B cell (primary cell): ENCODE measurements at regions not wholly inside any gene's neighbourhood (a gene's known extent, or its start where the extent isn't known, plus 50 kb on each side); places are given as distances from the start of the nearest gene placed in this dataset.

ENCODE experiments used
- ATAC-seq: fragments of 200-7000 bp; cut with Tn5 transposase; one replicate; pipeline ENCODE4 v1.10.0; 2021; ENCODE audit warnings: low read depth, mild to moderate bottlenecking, moderate number of reproducible peaks, moderate library complexity
- CTCF ChIA-PET: fragments of 350-600 bp; sonication (Branson Sonifier 250); formaldehyde crosslinking; loops from one replicate; lab custom pipeline; 2021; ENCODE audit warnings: antibody characterized with exemption, inconsistent platforms; lab: Charles Lee
- POLR2A ChIA-PET: fragments of 350-600 bp; sonication (Branson Sonifier 250); formaldehyde crosslinking; loops from one replicate; lab custom pipeline; 2021; ENCODE audit warnings: antibody characterized with exemption; lab: Charles Lee
- DNase-seq: peaks from one replicate; pipeline ENCODE4 v3.0.0; 2013
- H2AFZ ChIP-seq: 2 replicates; pipeline ENCODE4 v1.6.1; 2012; ENCODE audit warnings: mild to moderate bottlenecking, low read depth, low read length; ENCODE audit not compliant: insufficient read depth, poor library complexity, severe bottlenecking
- H3K27ac ChIP-seq, 2 donors: 1 replicate in 1 of 2; 2 replicates in 1 of 2; pipeline ENCODE4 v1.5.1; 2012 to 2013; ENCODE audit warnings: low read length in 2 of 2, mild to moderate bottlenecking in 2 of 2, moderate library complexity in 1 of 2
- H3K27me3 ChIP-seq, 4 experiments: fragments of 200-600 bp in 1 of 4; sonication (generic) in 1 of 4; replicated peaks in 1 of 4; 1 replicate in 2 of 4; 2 replicates in 2 of 4; pipeline versions ENCODE4 v1.6.1 to v1.7.0; 2013 to 2016; ENCODE audit warnings: low read length in 3 of 4, mild to moderate bottlenecking in 2 of 4, mixed read lengths in 1 of 4, moderate library complexity in 1 of 4; ENCODE audit not compliant: insufficient read depth in 4 of 4, control insufficient read depth in 3 of 4; ENCODE audit errors: control extremely low read depth in 1 of 4
- H3K36me3 ChIP-seq, 2 experiments: replicated peaks in 1 of 2; 1 replicate in 1 of 2; 2 replicates in 1 of 2; pipeline versions ENCODE4 v1.6.1 to v1.7.1; 2013; ENCODE audit warnings: low read length in 1 of 2; ENCODE audit not compliant: insufficient read depth in 2 of 2, control insufficient read depth in 1 of 2; ENCODE audit errors: control extremely low read depth in 1 of 2, extremely low read depth in 1 of 2
- H3K4me1 ChIP-seq, 2 donors: fragments of 200-600 bp in 1 of 2; sonication (generic) in 1 of 2; 1 replicate in 1 of 2; 2 replicates in 1 of 2; pipeline versions ENCODE4 v1.5.1 to v1.6.1; 2013 to 2017; ENCODE audit warnings: low read length in 2 of 2; ENCODE audit not compliant: control insufficient read depth in 2 of 2, insufficient read depth in 2 of 2
- H3K4me2 ChIP-seq: replicated peaks from 2 replicates; pipeline ENCODE3; 2012; ENCODE audit warnings: mild to moderate bottlenecking, low read depth, low read length; ENCODE audit not compliant: poor library complexity, severe bottlenecking
- H3K4me3 ChIP-seq, 5 experiments: fragments of 200-600 bp in 1 of 5; sonication (generic) in 1 of 5; 1 replicate in 3 of 5; 2 replicates in 2 of 5; pipeline versions ENCODE4 v1.5.1 to v1.7.0; 2011 to 2016; ENCODE audit warnings: low read length in 4 of 5, mild to moderate bottlenecking in 4 of 5, low read depth in 2 of 5, control low read depth in 1 of 5, moderate library complexity in 1 of 5; ENCODE audit not compliant: insufficient read depth in 1 of 5; ENCODE audit errors: control extremely low read depth in 1 of 5, extremely low read depth in 1 of 5
- H3K79me2 ChIP-seq: fragments of 200-600 bp; sonication (generic); one replicate; pipeline ENCODE4 v1.6.0; 2016; ENCODE audit warnings: low read length; ENCODE audit not compliant: control insufficient read depth, insufficient read depth
- H3K9ac ChIP-seq: fragments of 200-600 bp; sonication (generic); 2 replicates; pipeline ENCODE4 v1.6.1; 2017; ENCODE audit warnings: mild to moderate bottlenecking, low read length, moderate library complexity
- H3K9me3 ChIP-seq, 3 donors: one replicate each; pipeline versions ENCODE4 v1.6.1 to v1.7.1; 2013; ENCODE audit warnings: low read length in 2 of 3; ENCODE audit not compliant: control insufficient read depth in 2 of 3, insufficient read depth in 1 of 3; ENCODE audit errors: control extremely low read depth in 1 of 3
- H4K20me1 ChIP-seq: 2 replicates; pipeline ENCODE4 v1.6.0; 2012; ENCODE audit warnings: mild to moderate bottlenecking, low read length; ENCODE audit not compliant: insufficient read depth, control insufficient read depth, poor library complexity, severe bottlenecking
- H3K27ac Mint-ChIP-seq: one replicate; pipeline ENCODE4 v1.8.0; 2021; ENCODE audit warnings: mixed read lengths
- H3K27me3 Mint-ChIP-seq: one replicate; pipeline ENCODE4 v1.8.0; 2021; ENCODE audit warnings: mixed read lengths
- H3K4me1 Mint-ChIP-seq: one replicate; pipeline ENCODE4 v1.8.0; 2021; ENCODE audit warnings: mixed read lengths
- H3K4me3 Mint-ChIP-seq: one replicate; pipeline ENCODE4 v1.8.0; 2021; ENCODE audit warnings: mixed read lengths
- H3K9me3 Mint-ChIP-seq: one replicate; pipeline ENCODE4 v1.8.0; 2022; ENCODE audit warnings: mixed read lengths; ENCODE audit not compliant: insufficient read depth
- EZH2 ChIP-seq: IDR thresholded peaks from 2 replicates; pipeline ENCODE4 v1.6.1; 2012; ENCODE audit warnings: borderline replicate concordance, low read depth, mild to moderate bottlenecking, moderate library complexity, low read length; ENCODE audit not compliant: insufficient read depth, poor library complexity, severe bottlenecking
- WGBS: methylation state at CpG from one replicate; pipeline ENCODE4 v1.1.5; 2013; ENCODE audit warnings: missing lambda C conversion rate; ENCODE audit not compliant: insufficient coverage; 5-methylcytosine and 5-hydroxymethylcytosine counted together
- intact Hi-C: fragments of 100-400 bp; cut with micrococcal nuclease; formaldehyde crosslinking; loops from one replicate; pipeline ENCODE4 v1.10.0; 2022
- TF ChIP-seq, protein P1 (sequence below): fragments of 200-600 bp; IDR thresholded peaks from one replicate; pipeline ENCODE4 v1.8.0; 2022; ENCODE audit warnings: antibody characterized with exemption, mild to moderate bottlenecking

DNA sequence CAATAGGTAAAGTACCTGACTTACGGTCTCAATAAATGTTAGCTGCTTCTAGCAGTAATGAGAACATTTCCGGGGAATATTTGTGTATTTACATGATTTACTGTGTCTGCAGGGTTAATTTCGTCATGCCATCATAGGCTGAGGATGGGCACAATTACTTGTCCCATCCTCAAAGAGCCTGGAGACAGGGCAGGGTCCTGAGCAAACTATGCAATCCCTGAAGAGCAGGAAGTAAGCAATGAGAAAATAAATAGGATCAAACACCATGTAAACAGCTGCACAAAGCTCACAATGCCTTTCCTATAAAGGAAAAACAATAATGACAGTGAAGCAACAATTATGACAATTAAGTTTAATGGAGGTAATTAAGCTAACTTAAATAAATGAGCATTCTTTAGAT, 114.6 kb upstream of the FOXQ1 start:
- no peaks in the 10 kb centered on the region for H3K9me3 Mint-ChIP-seq
- intact Hi-C loops, result no loop called here
- Histone ChIP-seq H3K36me3 (no peaks in the 10 kb centered on the region), H3K9ac (no peak overlapping the region), H3K9me3 (peaks cover 0 to 4% (median 0%) of the 10 kb centered on the region in 3 donors), H3K27me3 (peaks cover 0 to 3% (median 0%) of the 10 kb centered on the region in 4 experiments), H3K4me3 (no peak overlapping the region), H3K4me1 (no peaks in the 10 kb centered on the region), H3K4me2 (no peak overlapping the region), H2AFZ (no peak overlapping the region), H4K20me1 (no peaks in the 10 kb centered on the region), H3K27ac (no peak overlapping the region), H3K79me2 (no peaks in the 10 kb centered on the region)
- ATAC-seq (no peak), DNase-seq (no peak)
- H3K4me1 Mint-ChIP-seq, result no peaks in the 10 kb centered on the region
- H3K27ac Mint-ChIP-seq, result no peak overlapping the region
- ChIA-PET CTCF (no interaction called here), POLR2A (no interaction called here)
- H3K27me3 Mint-ChIP-seq, result peaks cover 4% of the 10 kb centered on the region
- 86% methylated on average over 1 of the region's 3 CpGs for WGBS
- TF ChIP-seq, protein P1, sequence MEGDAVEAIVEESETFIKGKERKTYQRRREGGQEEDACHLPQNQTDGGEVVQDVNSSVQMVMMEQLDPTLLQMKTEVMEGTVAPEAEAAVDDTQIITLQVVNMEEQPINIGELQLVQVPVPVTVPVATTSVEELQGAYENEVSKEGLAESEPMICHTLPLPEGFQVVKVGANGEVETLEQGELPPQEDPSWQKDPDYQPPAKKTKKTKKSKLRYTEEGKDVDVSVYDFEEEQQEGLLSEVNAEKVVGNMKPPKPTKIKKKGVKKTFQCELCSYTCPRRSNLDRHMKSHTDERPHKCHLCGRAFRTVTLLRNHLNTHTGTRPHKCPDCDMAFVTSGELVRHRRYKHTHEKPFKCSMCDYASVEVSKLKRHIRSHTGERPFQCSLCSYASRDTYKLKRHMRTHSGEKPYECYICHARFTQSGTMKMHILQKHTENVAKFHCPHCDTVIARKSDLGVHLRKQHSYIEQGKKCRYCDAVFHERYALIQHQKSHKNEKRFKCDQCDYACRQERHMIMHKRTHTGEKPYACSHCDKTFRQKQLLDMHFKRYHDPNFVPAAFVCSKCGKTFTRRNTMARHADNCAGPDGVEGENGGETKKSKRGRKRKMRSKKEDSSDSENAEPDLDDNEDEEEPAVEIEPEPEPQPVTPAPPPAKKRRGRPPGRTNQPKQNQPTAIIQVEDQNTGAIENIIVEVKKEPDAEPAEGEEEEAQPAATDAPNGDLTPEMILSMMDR, result no peak
- no peak for TF ChIP-seq EZH2
- H3K4me3 Mint-ChIP-seq, result no peak overlapping the region

DNA sequence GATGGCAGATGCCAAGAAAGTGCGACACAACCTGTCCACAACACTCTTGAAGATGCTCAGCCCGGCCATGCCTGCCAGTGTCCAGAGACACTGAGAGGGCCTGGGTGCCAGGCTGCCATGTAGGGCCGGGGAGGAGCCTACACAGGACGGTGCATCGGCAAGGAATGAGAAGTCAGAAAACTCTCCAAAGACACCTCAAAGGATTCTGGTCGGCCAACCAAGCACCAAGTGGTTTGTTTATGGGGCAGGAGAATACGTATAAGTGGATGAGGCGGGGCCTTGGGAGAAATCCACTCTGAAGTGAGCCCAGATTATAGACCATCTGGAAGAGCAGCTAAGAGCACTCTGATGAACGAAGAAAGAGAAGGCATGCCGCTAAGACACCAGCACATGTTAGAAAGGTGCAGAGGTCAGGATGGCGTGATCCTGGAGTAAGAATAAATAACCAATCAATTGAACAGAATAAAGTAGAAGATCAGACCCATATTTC, 120.7 kb upstream of the FOXQ1 start:
- H3K27ac Mint-ChIP-seq, result no peak overlapping the region
- Histone ChIP-seq H3K27ac (no peak overlapping the region), H3K27me3 (peaks cover 0 to 3% (median 0%) of the 10 kb centered on the region in 4 experiments), H4K20me1 (no peaks in the 10 kb centered on the region), H3K4me1 (no peaks in the 10 kb centered on the region), H2AFZ (no peak overlapping the region), H3K4me3 (no peak overlapping the region), H3K4me2 (no peak overlapping the region), H3K79me2 (no peaks in the 10 kb centered on the region), H3K9me3 (peaks cover 0 to 4% (median 3%) of the 10 kb centered on the region in 3 donors), H3K36me3 (no peaks in the 10 kb centered on the region), H3K9ac (no peak overlapping the region)
- 88% methylated on average over 6 of the region's 11 CpGs for WGBS
- no peak for DNase-seq
- ATAC-seq, result no peak
- no peaks in the 10 kb centered on the region for H3K4me1 Mint-ChIP-seq
- TF ChIP-seq EZH2, result no peak
- TF ChIP-seq, protein P1, result no peak
- intact Hi-C loops, result no loop called here
- POLR2A ChIA-PET, result no interaction called here
- no peak overlapping the region for H3K4me3 Mint-ChIP-seq
- CTCF ChIA-PET, result no interaction called here
- no peaks in the 10 kb centered on the region for H3K27me3 Mint-ChIP-seq
- H3K9me3 Mint-ChIP-seq, result no peaks in the 10 kb centered on the region
